Hepatocyte (in vitro differentiated cells): ENCODE measurements at regions not wholly inside any gene's neighbourhood (a gene's known extent, or its start where the extent isn't known, plus 50 kb on each side); places are given as distances from the start of the nearest gene placed in this dataset.

Source experiments
- CTCF ChIP-seq: fragments of 200-600 bp; sonication (generic); IDR thresholded peaks from 2 replicates; pipeline ENCODE4 v1.5.1; 2016; ENCODE audit warnings: antibody characterized with exemption, mild to moderate bottlenecking; ENCODE audit not compliant: poor library complexity
- EZH2 ChIP-seq: fragments of 200-600 bp; sonication (generic); IDR thresholded peaks from 2 replicates; pipeline ENCODE4 v1.6.1; 2016; ENCODE audit warnings: antibody characterized with exemption, mild to moderate bottlenecking, borderline replicate concordance

- TF ChIP-seq CTCF = no peak
- no peak for TF ChIP-seq EZH2
Measured at GRCh38 chr5:82422001-82422740, 144.0 kb upstream of the RPS23 start.
